HepG2 (cell line): ENCODE measurements at regions not wholly inside any gene's neighbourhood (a gene's known extent, or its start where the extent isn't known, plus 50 kb on each side); places are given as distances from the start of the nearest gene placed in this dataset.
"Not testable (repeated sequence)": the region's sequence is repeated elsewhere in the genome, so short reads cannot be mapped to it uniquely, and the experiment has no call there.

Experiments used
- ATAC-seq: fragments of 200-7000 bp; cut with Tn5 transposase; 3 replicates; pipeline ENCODE4 v1.9.1; 2020; ENCODE audit warnings: mild to moderate bottlenecking, moderate library complexity
- BruUV-seq: library from RNA; stranded (reverse); fragments of 400-500 nt; replicated peaks from 2 replicates; lab custom pipeline; 2021; lab: Mats Ljungman, UMichigan
- CTCF ChIA-PET: fragments of 300-600 bp; formaldehyde crosslinking; extraction: SDS; loops from one replicate; lab custom pipeline; 2021; ENCODE audit warnings: low total read pairs, inconsistent platforms, low intra/inter-chr PET ratio; lab: Yijun Ruan, JAX
- POLR2A ChIA-PET: fragments of 350-600 bp; sonication (Branson Sonifier 250); formaldehyde crosslinking; loops from one replicate; lab custom pipeline; 2020; ENCODE audit warnings: antibody characterized with exemption, inconsistent platforms; lab: Yijun Ruan, JAX
- DNase-seq: peaks from one replicate; pipeline ENCODE4 v3.0.0-alpha.2; 2015; ENCODE audit warnings: low spot score
- FAIRE-seq: peaks from 3 replicates; lab custom pipeline; 2011; peaks lifted over from hg19 to GRCh38; lab: Jason Lieb, UNC
- H2AFZ ChIP-seq: one replicate; pipeline ENCODE4 v1.6.1; 2011; ENCODE audit warnings: low read length, inconsistent platforms
- H3K27ac ChIP-seq: fragments of 300-600 bp; 3 replicates; pipeline ENCODE4 v1.8.0; 2011; ENCODE audit warnings: mixed run types, mild to moderate bottlenecking, mixed read lengths, low read length, inconsistent platforms; ENCODE audit not compliant: insufficient read depth; ENCODE audit errors: extremely low read length
- H3K27me3 ChIP-seq, 2 experiments: fragments of 200-600 bp in 1 of 2; 2 replicates in 1 of 2; 3 replicates in 1 of 2; pipeline versions ENCODE4 v1.6.0 to v1.8.0; 2011; ENCODE audit warnings: low read length in 2 of 2, mild to moderate bottlenecking in 2 of 2, moderate library complexity in 2 of 2, inconsistent platforms in 1 of 2; ENCODE audit not compliant: insufficient read depth in 2 of 2, control insufficient read depth in 1 of 2
- H3K36me3 ChIP-seq, 2 experiments: fragments of 200-600 bp in 1 of 2; replicated peaks in 1 of 2; 2 replicates in 1 of 2; 3 replicates in 1 of 2; pipeline versions ENCODE4 v1.5.1 to v1.8.0; 2011; ENCODE audit warnings: low read length in 2 of 2, inconsistent platforms in 1 of 2; ENCODE audit not compliant: insufficient read depth in 2 of 2, control insufficient read depth in 1 of 2
- H3K4me1 ChIP-seq: 2 replicates; pipeline ENCODE4 v1.5.1; 2012; ENCODE audit warnings: low read length, inconsistent platforms; ENCODE audit not compliant: insufficient read depth
- H3K4me2 ChIP-seq: 2 replicates; pipeline ENCODE4 v1.6.0; 2011; ENCODE audit warnings: low read depth, low read length, inconsistent platforms
- H3K4me3 ChIP-seq, 3 experiments: fragments of 200-600 bp in 1 of 3; sonication (generic), shearing (Covaris generic) in 1 of 3; replicated peaks in 1 of 3; 2 replicates each; pipeline ENCODE4 v1.5.1; 2011 to 2016; ENCODE audit warnings: low read length in 3 of 3, inconsistent platforms in 2 of 3, low read depth in 2 of 3, mild to moderate bottlenecking in 2 of 3, control low read depth in 1 of 3, mixed read lengths in 1 of 3; ENCODE audit not compliant: insufficient read depth in 1 of 3
- H3K79me2 ChIP-seq: one replicate; pipeline ENCODE4 v1.6.1; 2011; ENCODE audit warnings: low read length, inconsistent platforms; ENCODE audit not compliant: insufficient read depth
- H3K9ac ChIP-seq: 2 replicates; pipeline ENCODE4 v1.6.0; 2011; ENCODE audit warnings: mild to moderate bottlenecking, low read depth, low read length, inconsistent platforms; ENCODE audit not compliant: insufficient read depth
- H3K9me3 ChIP-seq: 2 replicates; pipeline ENCODE4 v1.5.1; 2012; ENCODE audit warnings: mild to moderate bottlenecking, low read length
- H4K20me1 ChIP-seq: 2 replicates; pipeline ENCODE4 v1.6.0; 2011; ENCODE audit warnings: inconsistent platforms, mild to moderate bottlenecking, low read length, moderate library complexity; ENCODE audit not compliant: insufficient read depth
- CEBPB ChIP-seq: IDR thresholded peaks from 2 replicates; pipeline ENCODE4 v1.6.1; 2011; ENCODE audit warnings: low read depth, low read length, improper control_type of control experiment, borderline replicate concordance
- HOXA3 ChIP-seq: sonication (generic); formaldehyde crosslinking; IDR thresholded peaks from 2 replicates; pipeline ENCODE4 v1.5.0; 2020; ENCODE audit warnings: missing genetic modification reagents
- MTA1 ChIP-seq: sonication (generic); formaldehyde crosslinking; IDR thresholded peaks from 2 replicates; pipeline ENCODE4 v1.4.0; 2020; ENCODE audit warnings: missing genetic modification reagents, mild to moderate bottlenecking, borderline replicate concordance
- REL ChIP-seq: sonication (generic); formaldehyde crosslinking; conservative IDR thresholded peaks from 2 replicates; pipeline ENCODE4 v1.8.0; 2022; ENCODE audit warnings: mild to moderate bottlenecking, missing genetic modification reagents, moderate library complexity
- SP1 ChIP-seq, 2 experiments: fragments of 450-650 bp in 1 of 2; sonication (generic) in 1 of 2; formaldehyde crosslinking in 1 of 2; IDR thresholded peaks; 2 replicates each; pipeline versions ENCODE4 v1.4.0 to v1.6.1; 2016 to 2020; ENCODE audit warnings: missing genetic modification reagents in 1 of 2
- ZNF230 ChIP-seq: sonication (generic); formaldehyde crosslinking; IDR thresholded peaks from 2 replicates; pipeline ENCODE4 v1.4.0; 2020; ENCODE audit warnings: mild to moderate bottlenecking, missing genetic modification reagents
- ZNF329 ChIP-seq: sonication (generic); formaldehyde crosslinking; IDR thresholded peaks from 2 replicates; pipeline ENCODE4 v1.9.0; 2021; ENCODE audit warnings: low read depth, mild to moderate bottlenecking, missing genetic modification reagents
- ZNF646 ChIP-seq: sonication (generic); formaldehyde crosslinking; IDR thresholded peaks from 2 replicates; pipeline ENCODE4 v1.9.0; 2021; ENCODE audit warnings: mild to moderate bottlenecking, missing genetic modification reagents
- WGBS: methylation state at CpG from one replicate; pipeline ENCODE4 v1.1.6; 2017; ENCODE audit warnings: low lambda C conversion rate; 5-methylcytosine and 5-hydroxymethylcytosine counted together
- in situ Hi-C: cut with HindIII; loops from 2 replicates; pipeline ENCODE4 v1.10.0; 2017; ENCODE audit warnings: low pct_unique_long_range_greater_than_20kb; ENCODE audit not compliant: extremely low pct_ligation_motif_present
- intact Hi-C: fragments of 100-400 bp; cut with micrococcal nuclease; formaldehyde crosslinking; loops from one replicate; pipeline ENCODE4 v1.10.0; 2022; ENCODE audit not compliant: unreplicated experiment
- TF ChIP-seq, protein P1 (sequence below): sonication (generic); formaldehyde crosslinking; IDR thresholded peaks from 2 replicates; pipeline ENCODE4 v1.5.0; 2020; ENCODE audit warnings: mild to moderate bottlenecking, low read depth, missing genetic modification reagents, borderline replicate concordance

DNA sequence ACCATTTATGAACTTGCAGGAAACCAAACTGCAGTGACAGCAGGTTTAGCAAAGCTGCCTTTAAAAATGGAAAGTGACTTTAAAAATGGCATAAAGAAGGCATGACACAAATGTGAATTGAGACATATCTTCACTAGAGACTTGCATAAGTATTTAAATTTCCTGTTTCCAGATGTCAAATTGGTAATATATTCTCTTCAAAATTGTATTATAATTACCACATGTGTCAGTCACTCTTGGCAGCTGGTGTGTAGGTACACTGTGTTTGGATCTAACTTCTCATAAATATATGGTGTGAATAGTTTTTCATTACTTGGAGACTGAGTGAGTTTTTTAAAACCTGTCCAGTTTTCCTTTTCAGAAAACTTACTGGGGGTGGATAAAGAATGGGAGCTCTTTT lies 636.2 kb upstream of the SGO1 start:
- Histone ChIP-seq H3K27ac (no peak overlapping the region), H3K36me3 (no peaks in the 10 kb centered on the region), H3K79me2 (no peaks in the 10 kb centered on the region)
- DNase-seq, result no peak
- ATAC-seq, result no peak
- TF ChIP-seq, protein P1, sequence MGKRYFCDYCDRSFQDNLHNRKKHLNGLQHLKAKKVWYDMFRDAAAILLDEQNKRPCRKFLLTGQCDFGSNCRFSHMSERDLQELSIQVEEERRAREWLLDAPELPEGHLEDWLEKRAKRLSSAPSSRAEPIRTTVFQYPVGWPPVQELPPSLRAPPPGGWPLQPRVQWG, result no peak
- TF ChIP-seq ZNF329 (CRISPR knock-in tag), result no peak
- TF ChIP-seq HOXA3 (CRISPR knock-in tag), result no peak
- TF ChIP-seq SP1 (IDR thresholded peaks at IDR 0.05), result no peak
- TF ChIP-seq SP1 (CRISPR knock-in tag; IDR thresholded peaks at IDR 0.05), result no peak
- TF ChIP-seq ZNF230 (CRISPR knock-in tag), result no peak
- no peak for TF ChIP-seq REL (CRISPR knock-in tag)
- TF ChIP-seq MTA1, result no peak
- no peak for TF ChIP-seq ZNF646 (CRISPR knock-in tag)
- TF ChIP-seq CEBPB, result no peak
- TF ChIP-seq, all 625 proteins: peak for 0
- H3K4me1 ChIP-seq, result no peaks in the 10 kb centered on the region
- in situ Hi-C loops (no loop called here), intact Hi-C loops (no loop called here)
- peaks cover 54% of the 10 kb centered on the region for H3K9me3 ChIP-seq
- ChIA-PET CTCF (no interaction called here), POLR2A (no interaction called here)
- no peaks in the 10 kb centered on the region for H3K27me3 ChIP-seq
- H3K4me2 ChIP-seq, result no peak overlapping the region
- H4K20me1 ChIP-seq, result no peaks in the 10 kb centered on the region
- no TSS peak for BruUV-seq
- H3K4me3 ChIP-seq, result no peak overlapping the region
- H2AFZ ChIP-seq, result no peak overlapping the region
- no peak overlapping the region for H3K9ac ChIP-seq
- FAIRE-seq, result no peak

DNA sequence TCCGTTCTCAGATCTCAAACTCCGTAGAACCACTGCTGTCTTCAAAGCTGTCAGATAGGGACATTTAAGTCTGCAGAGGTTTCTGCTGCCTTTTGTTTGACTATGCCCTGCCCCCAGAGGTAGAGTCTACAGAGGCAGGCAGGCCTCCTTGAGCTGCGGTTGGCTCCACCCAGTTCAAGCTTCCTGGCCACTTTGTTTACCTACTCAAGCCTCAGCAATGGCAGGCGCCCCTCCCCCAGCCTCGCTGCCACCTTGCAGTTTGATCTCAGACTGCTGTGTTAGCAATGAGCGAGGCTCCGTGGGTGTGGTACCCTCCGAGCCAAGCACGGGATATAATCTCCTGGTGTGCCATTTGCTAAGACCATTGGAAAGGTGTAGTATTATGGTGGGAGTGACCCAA lies 634.9 kb upstream of the SGO1 start:
- ATAC-seq, H3K4me3 ChIP-seq, FAIRE-seq, BruUV-seq, H2AFZ ChIP-seq, H3K27ac ChIP-seq, H3K4me2 ChIP-seq, in situ Hi-C loops, CTCF ChIA-PET, H4K20me1 ChIP-seq, intact Hi-C loops, H3K9ac ChIP-seq, H3K79me2 ChIP-seq, H3K4me1 ChIP-seq, DNase-seq, POLR2A ChIA-PET, H3K36me3 ChIP-seq, H3K27me3 ChIP-seq: not testable (repeated sequence)
- H3K9me3 ChIP-seq, result peaks cover 41% of the 10 kb centered on the region
- 0% methylated on average over 7 of the region's 9 CpGs for WGBS
